ENCODE measurements at regions not wholly inside any gene's neighbourhood (a gene's known extent, or its start where the extent isn't known, plus 50 kb on each side); places are given as distances from the start of the nearest gene placed in this dataset.

DNA sequence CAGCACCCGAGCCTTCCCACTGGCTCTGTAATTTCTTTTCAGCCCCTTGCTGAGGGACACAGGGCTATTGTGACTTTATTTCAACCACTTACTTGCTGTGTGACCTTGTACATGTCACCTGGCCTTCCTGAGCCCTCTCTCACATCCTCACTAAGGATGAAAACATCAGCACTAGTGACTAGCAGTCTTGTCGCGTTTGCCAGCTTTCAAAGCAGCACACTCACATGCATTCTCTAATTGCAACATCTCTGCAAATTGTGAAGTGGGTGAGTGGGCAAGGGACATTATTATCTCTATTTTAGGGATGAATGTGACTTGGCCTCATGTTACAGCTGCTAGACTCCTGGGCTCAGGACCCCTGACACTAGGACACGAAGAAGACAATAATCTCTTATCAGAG is 144.5 kb downstream of the SEC61B start:
- TF ChIP-seq POLR2AphosphoS5 (IDR thresholded peaks at IDR 0.05) (no peak), POLR2A (IDR thresholded peaks at IDR 0.05) (no peak)
- TF ChIP-seq, protein P1, sequence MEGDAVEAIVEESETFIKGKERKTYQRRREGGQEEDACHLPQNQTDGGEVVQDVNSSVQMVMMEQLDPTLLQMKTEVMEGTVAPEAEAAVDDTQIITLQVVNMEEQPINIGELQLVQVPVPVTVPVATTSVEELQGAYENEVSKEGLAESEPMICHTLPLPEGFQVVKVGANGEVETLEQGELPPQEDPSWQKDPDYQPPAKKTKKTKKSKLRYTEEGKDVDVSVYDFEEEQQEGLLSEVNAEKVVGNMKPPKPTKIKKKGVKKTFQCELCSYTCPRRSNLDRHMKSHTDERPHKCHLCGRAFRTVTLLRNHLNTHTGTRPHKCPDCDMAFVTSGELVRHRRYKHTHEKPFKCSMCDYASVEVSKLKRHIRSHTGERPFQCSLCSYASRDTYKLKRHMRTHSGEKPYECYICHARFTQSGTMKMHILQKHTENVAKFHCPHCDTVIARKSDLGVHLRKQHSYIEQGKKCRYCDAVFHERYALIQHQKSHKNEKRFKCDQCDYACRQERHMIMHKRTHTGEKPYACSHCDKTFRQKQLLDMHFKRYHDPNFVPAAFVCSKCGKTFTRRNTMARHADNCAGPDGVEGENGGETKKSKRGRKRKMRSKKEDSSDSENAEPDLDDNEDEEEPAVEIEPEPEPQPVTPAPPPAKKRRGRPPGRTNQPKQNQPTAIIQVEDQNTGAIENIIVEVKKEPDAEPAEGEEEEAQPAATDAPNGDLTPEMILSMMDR (IDR thresholded peaks at IDR 0.05) = no peak
